GM10266 (cell line): ENCODE measurements at regions not wholly inside any gene's neighbourhood (a gene's known extent, or its start where the extent isn't known, plus 50 kb on each side); places are given as distances from the start of the nearest gene placed in this dataset.

Source experiments
- DNase-seq: peaks from one replicate; pipeline ENCODE4 v3.0.0; 2012; ENCODE audit errors: extremely low spot score
- CTCF ChIP-seq: IDR thresholded peaks from 2 replicates; pipeline ENCODE4 v1.5.1; 2012; ENCODE audit warnings: mild to moderate bottlenecking, low read depth; ENCODE audit not compliant: control insufficient read depth, insufficient read depth; ENCODE audit errors: missing control alignments

- DNase-seq = no peak
- TF ChIP-seq CTCF = no peak
These were observed 101.2 kb upstream of the TIAM2 start for GRCh38 chr6:154893917-154894316.

- TF ChIP-seq CTCF = no peak
- no peak for DNase-seq
These were observed 100.2 kb upstream of the TIAM2 start for GRCh38 chr6:154894902-154895301.

- DNase-seq = no peak
- TF ChIP-seq CTCF = no peak
These were observed 99.3 kb upstream of the TIAM2 start for GRCh38 chr6:154895841-154896240.

GRCh38 chr6:154898821-154899220 lies 96.3 kb upstream of the TIAM2 start:
- no peak for TF ChIP-seq CTCF
- DNase-seq = no peak

DNA sequence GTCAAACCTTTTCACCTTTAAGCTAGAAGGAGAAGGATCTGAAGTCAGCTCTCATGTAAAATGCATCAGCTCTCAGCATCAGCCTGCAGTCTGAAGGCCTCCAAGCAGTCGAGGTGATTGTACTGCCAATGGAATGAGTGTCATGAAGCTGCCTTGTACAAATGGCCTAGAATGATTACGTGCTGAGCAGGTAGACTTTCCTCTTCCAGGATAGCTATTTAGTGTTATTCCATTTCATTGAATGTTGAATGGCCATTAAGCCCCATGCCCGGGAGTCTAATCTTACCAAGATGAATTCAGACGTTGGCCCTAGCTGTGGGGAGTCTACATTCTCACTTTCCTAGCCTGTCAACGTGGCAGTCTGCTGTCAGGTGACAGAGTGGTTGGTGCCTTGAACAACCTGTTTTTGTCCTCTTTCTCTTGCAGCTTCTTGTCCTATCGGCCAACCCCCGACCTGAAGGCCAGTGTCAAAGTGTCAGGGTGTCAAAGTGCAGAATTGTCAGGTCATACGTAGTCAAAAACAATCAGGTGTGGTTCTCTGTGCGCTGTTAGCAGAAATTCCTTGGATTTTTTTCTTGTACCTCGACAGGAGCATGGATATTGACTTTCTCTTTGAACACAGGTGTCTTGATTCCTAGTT lies 95.2 kb upstream of the TIAM2 start:
- no peak for DNase-seq
- TF ChIP-seq CTCF = no peak

DNA sequence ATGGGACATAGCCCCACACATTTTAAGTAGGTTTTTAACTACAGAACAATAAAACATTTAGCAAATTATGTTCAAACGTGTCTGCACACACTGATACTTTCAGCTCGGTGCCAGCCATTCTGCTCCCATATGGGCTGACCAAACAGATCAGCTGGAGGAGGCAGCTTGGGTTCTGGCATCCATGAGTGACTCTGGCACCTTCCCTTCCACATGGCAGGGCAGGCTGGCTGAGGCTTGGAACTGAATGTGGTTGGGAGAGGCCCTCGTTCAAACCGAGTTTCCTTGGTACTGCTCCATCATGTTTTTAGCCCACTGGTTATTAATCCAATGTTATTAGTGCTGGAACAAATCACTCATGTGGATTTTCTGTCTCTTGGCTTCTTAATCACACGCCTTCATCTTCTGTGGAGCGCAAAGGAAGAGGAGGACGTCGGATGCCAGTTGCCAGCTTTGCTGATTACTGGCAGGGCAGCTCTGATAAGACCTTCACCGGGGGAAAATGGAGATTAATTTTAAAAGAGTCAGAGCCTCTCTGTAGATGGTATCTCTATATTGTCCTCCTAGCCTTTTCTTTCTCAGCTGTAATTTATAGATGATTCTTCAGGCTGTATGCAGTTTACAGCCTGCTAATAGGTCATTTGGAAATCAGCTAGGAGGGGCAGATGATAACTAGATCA lies 93.1 kb upstream of the TIAM2 start:
- TF ChIP-seq CTCF = no peak
- DNase-seq = no peak

DNA sequence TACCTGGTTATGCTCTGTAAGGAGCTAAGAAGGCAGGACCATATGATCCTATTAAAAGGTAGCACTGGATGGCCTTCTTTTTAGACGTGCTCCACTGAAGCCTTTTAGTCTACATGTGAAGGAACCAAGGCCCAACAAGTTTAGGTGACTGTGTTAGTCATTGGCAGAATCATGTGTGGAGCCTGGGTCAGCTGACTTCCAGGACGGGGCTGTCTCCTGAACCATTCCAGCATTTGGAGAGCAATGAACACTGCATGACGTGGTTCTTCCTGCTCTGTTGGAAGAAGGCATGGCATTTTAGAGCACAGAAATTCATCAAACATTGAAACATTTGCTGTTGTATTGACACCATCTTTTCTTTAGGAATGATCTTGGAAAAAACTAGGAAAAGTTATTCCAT lies 87.8 kb upstream of the TIAM2 start:
- no peak for TF ChIP-seq CTCF
- DNase-seq = no peak
